IPS-NIHi7 (cell line): ENCODE measurements at regions not wholly inside any gene's neighbourhood (a gene's known extent, or its start where the extent isn't known, plus 50 kb on each side); places are given as distances from the start of the nearest gene placed in this dataset.
"Not testable (repeated sequence)": the region's sequence is repeated elsewhere in the genome, so short reads cannot be mapped to it uniquely, and the experiment has no call there.

Source experiments
- DNase-seq: peaks from one replicate; pipeline ENCODE4 v3.0.0; 2012; ENCODE audit warnings: mixed read lengths; ENCODE audit errors: extremely low spot score

GRCh38 chr20:47847884-47848485, 62.7 kb upstream of the SULF2 start:
- DNase-seq, result no peak

DNA sequence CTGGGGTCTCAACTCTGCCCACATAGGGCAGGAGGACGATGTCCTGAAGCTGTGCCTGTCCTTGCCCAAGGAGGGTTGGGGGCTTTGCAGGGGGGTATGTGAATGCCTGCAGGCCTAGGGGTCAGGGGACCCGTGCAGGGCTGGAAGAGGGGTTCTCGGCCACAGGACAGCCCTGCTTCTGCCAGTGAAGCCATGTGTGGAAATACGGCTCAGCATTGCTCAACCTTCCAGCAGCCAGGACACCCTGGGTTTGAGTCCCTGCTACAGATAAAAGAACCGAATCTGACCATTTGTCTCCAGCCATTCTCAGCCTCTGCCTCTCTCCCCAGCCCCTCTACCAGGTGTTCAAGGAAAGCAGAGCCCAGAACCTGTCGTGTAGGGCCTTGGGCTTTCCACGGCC, 61.9 kb upstream of the SULF2 start:
- not testable (repeated sequence) for DNase-seq

DNA sequence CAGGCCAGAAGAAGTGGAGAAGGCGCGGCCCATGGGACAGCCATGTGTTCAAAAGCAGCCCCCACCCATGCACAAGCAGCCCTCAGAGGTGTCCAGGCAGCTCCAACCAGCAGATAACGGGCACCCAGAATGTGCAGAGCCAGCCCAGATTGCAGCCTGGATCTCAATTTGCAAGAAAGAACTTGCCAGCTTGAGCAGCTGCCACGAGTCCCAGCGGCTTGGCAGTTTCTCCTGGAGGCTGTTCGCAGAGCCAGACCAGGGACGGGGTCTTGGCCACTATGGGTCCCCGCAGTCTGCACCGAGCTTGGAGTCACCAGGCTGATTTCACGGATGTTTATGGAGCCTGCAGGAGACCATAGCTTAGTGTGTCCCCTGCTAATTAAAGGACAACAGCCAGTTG, 61.4 kb upstream of the SULF2 start:
- DNase-seq, result not testable (repeated sequence)

GRCh38 chr20:47845382-47845977, 60.2 kb upstream of the SULF2 start:
- not testable (repeated sequence) for DNase-seq

GRCh38 chr20:47844568-47844906, 59.3 kb upstream of the SULF2 start:
- not testable (repeated sequence) for DNase-seq

GRCh38 chr20:47843886-47844567, 58.7 kb upstream of the SULF2 start:
- DNase-seq, result no peak

- DNase-seq, result not testable (repeated sequence)
These were observed 57.7 kb upstream of the SULF2 start for GRCh38 chr20:47842950-47843349.

- not testable (repeated sequence) for DNase-seq
These were observed 56.7 kb upstream of the SULF2 start for GRCh38 chr20:47842004-47842403.

- not testable (repeated sequence) for DNase-seq
These were observed 51.1 kb upstream of the SULF2 start for GRCh38 chr20:47836256-47836817.
